GM12801 (cell line): ENCODE measurements at regions not wholly inside any gene's neighbourhood (a gene's known extent, or its start where the extent isn't known, plus 50 kb on each side); places are given as distances from the start of the nearest gene placed in this dataset.

Source experiments
- CTCF ChIP-seq: IDR thresholded peaks from one replicate; pipeline ENCODE4 v1.5.1; 2011; ENCODE audit warnings: control low read depth; ENCODE audit not compliant: insufficient read length; ENCODE audit errors: extremely low read depth

GRCh38 chr11:38814670-38815069 lies 2216.6 kb upstream of the RAG2 start:
- TF ChIP-seq CTCF = no peak

- TF ChIP-seq CTCF = no peak
These were observed 2211.5 kb upstream of the RAG2 start for GRCh38 chr11:38809521-38809920.

GRCh38 chr11:38796281-38796680 lies 2198.2 kb upstream of the RAG2 start:
- TF ChIP-seq CTCF = no peak

- no peak for TF ChIP-seq CTCF
These were observed 2197.0 kb upstream of the RAG2 start for GRCh38 chr11:38795027-38795426.

DNA sequence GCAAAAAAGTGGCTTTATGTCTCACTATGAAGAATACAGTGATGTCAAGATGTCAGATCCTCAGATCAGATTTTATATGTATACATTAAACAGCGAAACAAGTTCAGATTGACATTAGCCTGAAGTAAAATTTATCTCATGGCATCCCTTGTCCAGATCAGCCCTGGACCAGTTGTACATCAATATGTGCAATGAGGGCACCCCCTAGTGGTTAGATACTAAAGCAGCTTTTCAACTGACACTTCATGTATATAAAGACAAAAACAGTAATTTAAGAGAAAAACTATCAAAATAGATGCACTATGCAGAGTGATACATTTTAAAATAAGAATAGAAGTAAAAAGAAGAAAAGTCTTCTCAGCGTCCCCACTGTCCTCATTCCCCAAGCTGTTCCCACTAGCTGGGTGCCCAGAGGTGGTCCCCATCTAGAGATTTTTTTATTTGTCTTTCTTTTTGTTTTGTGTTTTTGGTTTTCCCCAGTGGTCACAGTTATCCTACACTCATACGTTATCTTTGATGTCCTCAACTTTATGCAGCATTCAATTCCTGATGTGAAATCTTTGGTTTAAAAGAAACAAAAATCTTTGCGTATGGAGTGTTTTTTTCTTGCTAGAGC lies 2193.4 kb upstream of the RAG2 start:
- TF ChIP-seq CTCF = no peak

DNA sequence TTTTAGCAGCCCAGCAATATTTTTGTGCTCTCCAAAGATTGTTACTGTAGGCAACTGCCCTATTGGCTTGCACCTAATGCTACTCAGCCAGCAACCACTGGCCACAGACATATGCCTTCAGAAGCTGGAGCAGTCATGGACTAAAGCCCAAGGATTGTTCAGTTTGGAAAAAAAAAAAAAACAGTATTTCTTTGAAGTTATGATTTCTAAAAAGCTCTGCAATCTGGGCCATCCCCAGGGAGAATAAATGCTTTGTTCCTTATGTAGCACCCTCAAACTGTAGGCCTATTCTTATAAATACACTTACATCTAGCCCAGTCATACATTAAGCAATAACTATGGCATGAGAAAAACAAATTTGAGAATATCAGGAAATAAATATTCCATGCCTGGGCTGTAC lies 2190.5 kb upstream of the RAG2 start:
- TF ChIP-seq CTCF = no peak

DNA sequence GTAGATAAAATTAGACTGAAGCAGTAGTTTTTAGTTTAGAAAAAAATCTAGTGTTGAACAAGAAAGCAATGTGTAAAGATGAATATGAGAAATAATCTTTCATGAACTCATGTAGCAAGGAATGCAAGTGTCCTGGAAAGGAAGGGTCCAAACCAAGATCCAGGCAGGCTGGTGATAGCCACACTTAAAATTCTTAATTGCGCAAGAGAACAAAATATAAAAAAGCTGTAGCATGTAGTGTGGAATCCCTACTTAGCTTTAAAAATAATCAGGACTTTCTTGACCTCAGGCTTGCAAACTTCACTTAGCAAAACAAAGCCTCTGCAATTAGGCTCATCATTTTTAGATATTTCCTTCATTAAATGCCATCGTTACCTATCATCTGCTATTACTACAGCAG lies 2186.1 kb upstream of the RAG2 start:
- TF ChIP-seq CTCF = no peak

GRCh38 chr11:38766796-38767195 lies 2168.8 kb upstream of the RAG2 start:
- TF ChIP-seq CTCF = no peak
